ENCODE measurements at regions not wholly inside any gene's neighbourhood (a gene's known extent, or its start where the extent isn't known, plus 50 kb on each side); places are given as distances from the start of the nearest gene placed in this dataset.

GRCh38 chr12:118827047-118827446, 154.3 kb upstream of the SRRM4 start:
- Histone ChIP-seq H3K4me3 (no peak overlapping the region), H3K36me3 (no peaks in the 10 kb centered on the region), H3K4me1 (no peaks in the 10 kb centered on the region), H3K27me3 (no peaks in the 10 kb centered on the region), H3K9me3 (no peaks in the 10 kb centered on the region), H3K27ac (no peak overlapping the region)
- TF ChIP-seq, protein P1, sequence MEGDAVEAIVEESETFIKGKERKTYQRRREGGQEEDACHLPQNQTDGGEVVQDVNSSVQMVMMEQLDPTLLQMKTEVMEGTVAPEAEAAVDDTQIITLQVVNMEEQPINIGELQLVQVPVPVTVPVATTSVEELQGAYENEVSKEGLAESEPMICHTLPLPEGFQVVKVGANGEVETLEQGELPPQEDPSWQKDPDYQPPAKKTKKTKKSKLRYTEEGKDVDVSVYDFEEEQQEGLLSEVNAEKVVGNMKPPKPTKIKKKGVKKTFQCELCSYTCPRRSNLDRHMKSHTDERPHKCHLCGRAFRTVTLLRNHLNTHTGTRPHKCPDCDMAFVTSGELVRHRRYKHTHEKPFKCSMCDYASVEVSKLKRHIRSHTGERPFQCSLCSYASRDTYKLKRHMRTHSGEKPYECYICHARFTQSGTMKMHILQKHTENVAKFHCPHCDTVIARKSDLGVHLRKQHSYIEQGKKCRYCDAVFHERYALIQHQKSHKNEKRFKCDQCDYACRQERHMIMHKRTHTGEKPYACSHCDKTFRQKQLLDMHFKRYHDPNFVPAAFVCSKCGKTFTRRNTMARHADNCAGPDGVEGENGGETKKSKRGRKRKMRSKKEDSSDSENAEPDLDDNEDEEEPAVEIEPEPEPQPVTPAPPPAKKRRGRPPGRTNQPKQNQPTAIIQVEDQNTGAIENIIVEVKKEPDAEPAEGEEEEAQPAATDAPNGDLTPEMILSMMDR (IDR thresholded peaks at IDR 0.05) = no peak
- intact Hi-C loops (cut with DNase I; ENCODE audit: low total_unique reads) = no loop called here
- DNase-seq = no peak

- intact Hi-C loops (cut with DNase I; ENCODE audit: low total_unique reads) = no loop called here
- Histone ChIP-seq H3K27ac (no peak overlapping the region), H3K36me3 (no peaks in the 10 kb centered on the region), H3K4me3 (no peak overlapping the region), H3K9me3 (no peaks in the 10 kb centered on the region), H3K4me1 (no peaks in the 10 kb centered on the region), H3K27me3 (no peaks in the 10 kb centered on the region)
- TF ChIP-seq, protein P1 (IDR thresholded peaks at IDR 0.05) = no peak
- DNase-seq = no peak
Measured at GRCh38 chr12:118827606-118828005, 153.7 kb upstream of the SRRM4 start.

DNA sequence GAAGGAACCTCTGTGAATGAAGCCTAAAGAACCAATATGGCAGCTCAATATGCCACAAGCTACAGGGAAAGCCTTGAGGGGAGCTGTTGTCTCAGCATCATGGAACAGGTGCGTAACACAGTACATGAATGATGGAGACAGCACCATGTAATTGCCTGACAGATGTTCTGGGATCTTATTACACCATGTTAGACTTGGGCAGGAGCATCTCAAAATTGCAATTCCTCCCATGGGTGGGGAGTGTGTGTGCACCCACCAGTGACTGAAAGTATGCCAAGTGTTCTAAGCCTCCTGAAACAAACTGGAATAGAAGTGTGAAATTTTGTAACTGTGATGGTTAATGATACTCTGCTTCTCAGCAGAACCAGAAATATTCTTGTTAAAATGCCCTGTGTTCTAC, 151.0 kb upstream of the SRRM4 start:
- Histone ChIP-seq H3K4me3 (no peak overlapping the region), H3K36me3 (no peaks in the 10 kb centered on the region), H3K27ac (no peak overlapping the region), H3K4me1 (no peaks in the 10 kb centered on the region), H3K9me3 (no peaks in the 10 kb centered on the region), H3K27me3 (no peaks in the 10 kb centered on the region)
- no peak for DNase-seq
- TF ChIP-seq, protein P1 (IDR thresholded peaks at IDR 0.05) = no peak
- intact Hi-C loops (cut with DNase I; ENCODE audit: low total_unique reads) = no loop called here

- no peaks in the 10 kb centered on the region for H3K4me1 ChIP-seq
- no peaks in the 10 kb centered on the region for H3K9me3 ChIP-seq
- TF ChIP-seq, protein P1 (IDR thresholded peaks at IDR 0.05) = no peak
- intact Hi-C loops (cut with DNase I; ENCODE audit: low total_unique reads) = no loop called here
- no peaks in the 10 kb centered on the region for H3K27me3 ChIP-seq
- DNase-seq = no peak
- H3K4me3 ChIP-seq = no peak overlapping the region
- no peaks in the 10 kb centered on the region for H3K36me3 ChIP-seq
- no peak overlapping the region for H3K27ac ChIP-seq
Measured at GRCh38 chr12:118835926-118836325, 145.4 kb upstream of the SRRM4 start.

DNA sequence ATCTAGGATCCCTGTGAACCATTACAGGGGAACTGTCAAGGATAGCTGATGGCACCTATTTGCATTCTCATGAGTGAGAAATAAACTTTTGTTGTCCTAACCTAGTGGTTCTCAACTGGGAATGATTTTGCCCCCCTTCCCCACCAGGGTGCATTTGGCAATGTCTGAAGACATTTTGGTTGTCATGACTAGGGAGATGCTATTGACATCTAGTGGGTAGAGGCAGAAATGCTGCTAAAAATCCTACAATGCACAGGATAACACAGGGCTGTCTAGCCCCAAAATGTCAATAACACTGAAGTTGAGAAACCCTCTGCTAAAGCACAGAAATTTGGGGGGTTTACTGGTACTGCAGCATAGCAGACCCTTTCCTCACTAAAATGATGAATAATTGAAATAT, 140.9 kb upstream of the SRRM4 start:
- intact Hi-C loops (cut with DNase I; ENCODE audit: low total_unique reads) = no loop called here
- Histone ChIP-seq H3K4me3 (no peak overlapping the region), H3K36me3 (no peaks in the 10 kb centered on the region), H3K4me1 (no peaks in the 10 kb centered on the region), H3K9me3 (no peaks in the 10 kb centered on the region), H3K27ac (no peak overlapping the region), H3K27me3 (no peaks in the 10 kb centered on the region)
- TF ChIP-seq, protein P1 (IDR thresholded peaks at IDR 0.05) = no peak
- no peak for DNase-seq

GRCh38 chr12:118840878-118841277, 140.5 kb upstream of the SRRM4 start:
- DNase-seq = no peak
- Histone ChIP-seq H3K4me3 (no peak overlapping the region), H3K27ac (no peak overlapping the region), H3K9me3 (no peaks in the 10 kb centered on the region), H3K4me1 (no peaks in the 10 kb centered on the region), H3K36me3 (no peaks in the 10 kb centered on the region), H3K27me3 (no peaks in the 10 kb centered on the region)
- intact Hi-C loops (cut with DNase I; ENCODE audit: low total_unique reads) = no loop called here
- TF ChIP-seq, protein P1 (IDR thresholded peaks at IDR 0.05) = no peak

Data from tibial artery (tissue), 4 donors.